ENCODE measurements at regions not wholly inside any gene's neighbourhood (a gene's known extent, or its start where the extent isn't known, plus 50 kb on each side); places are given as distances from the start of the nearest gene placed in this dataset.
"Not testable (repeated sequence)": the region's sequence is repeated elsewhere in the genome, so short reads cannot be mapped to it uniquely, and the experiment has no call there.

DNA sequence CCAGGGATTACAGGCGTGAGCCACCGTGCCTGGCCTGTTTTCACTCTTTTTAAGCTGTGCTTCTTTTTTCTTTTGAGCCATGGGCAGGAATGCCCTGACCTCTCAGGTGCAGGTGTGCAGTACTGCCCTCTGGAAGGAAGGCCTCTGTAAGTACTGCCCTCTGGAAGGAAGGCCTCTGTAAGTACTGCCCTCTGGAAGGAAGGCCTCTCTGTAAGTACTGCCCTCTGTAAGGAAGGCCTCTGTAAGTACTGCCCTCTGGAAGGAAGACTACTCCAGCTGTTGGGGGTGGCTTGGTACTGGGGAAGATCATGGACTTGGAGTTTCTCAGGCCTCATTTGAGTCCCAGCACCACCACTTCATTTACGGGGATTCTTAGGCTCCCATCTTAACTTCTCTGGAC, 248.5 kb upstream of the ID2 start:
- DNase-seq (ENCODE audit: low read depth in 2 of 2) = no peak

DNA sequence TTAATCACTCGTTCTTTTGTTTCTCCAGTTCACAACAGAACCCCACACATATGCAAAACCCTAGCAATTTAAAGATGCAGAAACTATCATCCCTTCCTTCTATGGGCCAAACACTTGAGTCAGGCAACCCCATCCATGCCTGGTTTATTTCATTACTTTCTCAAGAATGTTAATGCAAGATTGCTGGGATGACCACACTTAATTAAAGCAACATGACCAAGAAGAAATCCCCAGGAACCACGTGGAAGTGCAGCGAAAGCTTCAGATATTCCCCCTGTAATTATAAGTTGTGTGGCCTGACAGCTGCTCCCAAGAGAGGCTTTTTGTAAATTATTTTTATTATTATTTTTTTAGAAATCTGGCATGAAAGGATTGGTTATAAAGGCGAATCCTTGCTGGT, 246.2 kb upstream of the ID2 start:
- no peak for DNase-seq (ENCODE audit: low read depth in 2 of 2)

DNA sequence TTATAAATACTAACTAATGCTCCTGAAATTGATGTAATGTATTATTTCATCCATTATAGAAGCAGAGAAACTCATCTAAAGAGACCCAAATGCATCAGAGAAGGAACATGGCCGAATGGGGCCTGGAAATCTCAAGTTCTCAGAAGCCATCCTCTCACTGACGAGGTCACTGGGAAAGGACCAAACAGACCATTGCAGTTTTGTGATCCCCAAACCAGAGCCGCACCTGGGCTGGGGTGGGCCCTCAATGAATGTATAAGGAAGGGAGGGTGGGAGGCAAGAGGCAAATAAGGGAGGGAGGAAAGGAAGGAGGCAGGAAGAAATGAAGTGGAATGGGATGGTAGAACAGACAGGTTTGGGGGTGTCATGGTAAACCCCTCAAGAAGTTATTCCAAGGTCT, 245.3 kb upstream of the ID2 start:
- no peak for DNase-seq (ENCODE audit: low read depth in 2 of 2)

DNA sequence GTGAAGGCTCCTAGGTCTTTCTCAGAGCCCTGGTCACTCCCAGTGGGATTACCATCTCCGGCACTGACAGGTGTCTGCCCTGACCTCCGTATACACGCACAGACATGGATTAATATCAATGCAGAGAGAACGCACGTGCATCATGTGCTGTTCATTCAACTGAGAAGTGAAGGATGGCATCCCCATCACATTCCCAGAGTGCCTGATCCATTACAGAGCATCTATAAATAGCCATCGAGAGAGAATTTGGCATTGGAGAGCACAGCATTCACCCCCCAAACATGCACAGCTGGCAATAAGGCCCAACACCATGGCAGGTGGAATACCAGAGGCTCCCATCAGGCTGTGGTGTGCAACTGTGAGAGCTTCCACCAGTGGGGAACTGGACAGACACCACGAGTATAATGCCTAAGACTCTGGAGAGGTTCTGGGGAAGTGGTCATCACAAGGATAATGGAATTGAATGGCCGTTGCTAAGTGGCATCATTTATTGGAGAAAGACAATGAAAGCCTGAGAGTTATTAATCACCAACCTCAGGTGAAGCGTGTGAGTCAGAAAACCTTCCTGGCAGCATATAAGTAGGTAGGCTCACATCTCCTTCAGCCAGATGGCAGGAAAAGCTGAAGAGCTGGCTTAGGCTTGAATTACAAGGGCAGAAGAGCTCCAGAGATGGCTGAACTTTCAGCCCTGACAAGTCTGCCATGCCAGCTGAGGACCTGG, 244.5 kb upstream of the ID2 start:
- DNase-seq (ENCODE audit: low read depth in 2 of 2) = no peak

DNA sequence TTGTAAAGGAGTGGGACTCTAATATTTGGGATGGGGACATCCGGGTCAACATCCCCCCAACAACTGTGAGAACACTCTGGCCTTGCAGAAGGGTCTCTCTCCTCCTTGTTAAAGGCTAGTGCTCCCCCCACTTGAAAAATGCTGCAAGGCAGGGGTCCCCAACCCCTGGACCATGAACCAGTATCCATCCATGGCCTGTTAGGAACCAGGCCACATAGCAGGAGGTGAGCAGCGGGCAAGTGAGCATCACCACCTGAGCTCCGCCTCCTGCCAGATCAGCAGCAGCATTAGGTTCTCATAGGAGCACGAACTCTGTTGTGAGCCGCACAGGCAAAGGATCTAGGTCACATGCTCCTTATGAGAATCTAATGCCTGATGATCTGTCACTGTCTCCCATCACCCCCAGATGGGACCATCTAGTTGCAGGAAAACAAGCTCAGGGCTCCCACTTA, 243.9 kb upstream of the ID2 start:
- DNase-seq (ENCODE audit: low read depth in 2 of 2) = no peak

DNA sequence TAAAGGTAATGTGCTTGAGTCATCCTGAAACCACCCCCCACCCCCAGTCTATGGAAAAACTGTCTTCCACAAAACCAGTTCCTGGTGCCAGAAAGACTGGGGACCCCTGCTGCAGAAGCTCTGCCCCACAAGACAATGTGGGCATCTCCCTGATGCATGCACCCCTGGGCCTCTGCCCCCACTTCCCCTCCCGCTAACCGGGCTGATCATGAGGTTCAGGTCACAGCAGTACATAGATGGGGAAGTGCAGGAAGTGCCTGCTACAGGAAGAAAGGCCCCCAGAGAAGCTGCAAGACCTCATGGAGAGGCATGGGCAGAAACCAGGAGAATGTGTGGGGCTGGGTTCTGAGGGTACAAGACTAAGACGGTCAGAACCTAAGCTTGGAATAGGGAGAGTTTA, 243.4 kb upstream of the ID2 start:
- DNase-seq (ENCODE audit: low read depth in 2 of 2) = no peak

DNA sequence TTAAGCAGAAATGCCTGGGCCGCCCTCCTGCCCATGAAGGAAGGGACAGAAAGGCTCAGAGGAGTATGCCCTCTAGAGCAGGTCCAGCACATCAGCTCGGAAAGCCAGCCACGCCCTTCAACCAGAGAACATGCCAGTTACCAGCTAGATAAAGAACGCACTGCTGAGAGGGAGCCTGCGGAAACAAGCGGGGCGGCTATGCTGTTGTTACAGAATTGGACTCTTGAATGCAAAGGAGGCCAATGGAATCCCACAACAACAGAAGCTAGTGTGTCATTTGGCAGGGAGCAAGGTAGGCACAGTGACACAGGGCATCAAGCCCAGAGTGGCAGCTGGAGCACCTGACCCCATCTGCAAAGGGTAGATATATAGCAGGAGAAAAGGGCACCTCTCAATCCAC, 242.9 kb upstream of the ID2 start:
- no peak for DNase-seq (ENCODE audit: low read depth in 2 of 2)

DNA sequence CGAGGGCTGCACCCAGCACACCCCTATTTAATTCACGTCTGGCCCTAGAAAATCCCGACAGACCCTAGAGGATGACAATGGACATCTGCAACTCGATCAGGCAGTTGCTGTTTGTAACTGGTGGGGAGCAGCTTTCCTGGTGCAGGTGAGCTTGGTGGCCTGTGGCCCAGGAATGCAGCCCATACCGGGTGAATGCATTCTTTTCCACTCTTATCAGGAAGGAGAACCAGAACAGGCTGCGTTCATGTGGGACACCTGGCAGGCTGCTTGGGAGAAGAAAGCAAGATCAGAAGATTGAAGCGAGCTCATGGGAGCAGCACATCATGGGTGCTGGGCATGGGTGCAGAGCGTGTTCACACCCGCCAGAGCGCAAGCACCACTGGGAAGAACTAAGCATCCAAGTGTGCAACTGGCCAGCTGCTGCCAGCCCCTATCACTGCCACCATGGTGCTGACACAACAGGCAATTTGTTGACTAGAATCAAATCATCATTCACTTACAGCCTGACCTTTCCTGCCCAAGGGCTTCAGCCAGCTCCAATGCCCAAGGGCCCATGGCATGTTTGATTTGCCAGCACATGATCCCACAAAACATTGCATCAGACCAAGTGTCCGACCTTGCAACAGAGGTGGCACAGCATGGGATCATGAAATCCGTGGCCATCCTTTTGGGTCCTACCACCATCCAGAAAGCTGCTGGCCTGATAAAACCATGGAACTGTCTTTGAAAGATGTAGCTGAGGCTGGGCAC, 241.7 kb upstream of the ID2 start:
- DNase-seq (ENCODE audit: low read depth in 2 of 2) = no peak

DNA sequence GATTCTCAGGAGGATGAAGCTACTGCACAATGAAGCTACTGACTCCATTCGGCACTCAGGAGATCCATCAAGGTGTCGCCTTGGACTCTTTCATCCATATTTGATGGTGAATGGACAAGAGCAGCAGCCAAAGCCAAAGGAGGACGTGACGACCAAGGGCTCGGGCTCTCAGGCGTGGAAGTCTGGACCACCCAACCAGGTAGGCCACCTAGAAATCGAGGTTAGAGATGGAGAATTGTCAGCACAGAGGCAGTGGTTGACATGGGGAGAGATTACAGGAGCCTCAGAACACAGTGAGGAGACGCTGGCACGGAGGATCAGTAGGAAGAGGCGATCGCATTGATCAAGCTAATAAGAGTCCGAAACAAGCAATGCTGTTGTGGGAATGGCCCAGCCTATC, 240.5 kb upstream of the ID2 start:
- DNase-seq (ENCODE audit: low read depth in 2 of 2) = no peak

DNA sequence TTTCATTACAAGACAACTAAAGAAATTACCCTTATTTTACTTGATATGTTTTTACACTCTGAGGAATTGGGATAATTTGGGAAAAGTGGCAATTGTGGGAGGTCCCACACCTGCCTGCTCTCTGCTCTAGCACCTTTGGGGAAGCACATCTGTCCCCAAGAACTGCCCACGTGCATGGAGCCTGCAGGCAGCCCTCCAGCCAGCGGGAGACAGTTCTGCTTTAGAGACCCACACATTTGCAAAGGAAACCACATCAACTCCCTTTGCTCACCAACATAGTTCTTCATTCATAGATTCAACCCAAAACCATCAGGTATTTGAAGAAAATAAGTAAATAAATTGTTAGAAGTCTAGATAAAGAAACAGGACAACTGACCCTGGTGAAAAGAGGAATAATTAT, 239.9 kb upstream of the ID2 start:
- DNase-seq (ENCODE audit: low read depth in 2 of 2) = no peak

DNA sequence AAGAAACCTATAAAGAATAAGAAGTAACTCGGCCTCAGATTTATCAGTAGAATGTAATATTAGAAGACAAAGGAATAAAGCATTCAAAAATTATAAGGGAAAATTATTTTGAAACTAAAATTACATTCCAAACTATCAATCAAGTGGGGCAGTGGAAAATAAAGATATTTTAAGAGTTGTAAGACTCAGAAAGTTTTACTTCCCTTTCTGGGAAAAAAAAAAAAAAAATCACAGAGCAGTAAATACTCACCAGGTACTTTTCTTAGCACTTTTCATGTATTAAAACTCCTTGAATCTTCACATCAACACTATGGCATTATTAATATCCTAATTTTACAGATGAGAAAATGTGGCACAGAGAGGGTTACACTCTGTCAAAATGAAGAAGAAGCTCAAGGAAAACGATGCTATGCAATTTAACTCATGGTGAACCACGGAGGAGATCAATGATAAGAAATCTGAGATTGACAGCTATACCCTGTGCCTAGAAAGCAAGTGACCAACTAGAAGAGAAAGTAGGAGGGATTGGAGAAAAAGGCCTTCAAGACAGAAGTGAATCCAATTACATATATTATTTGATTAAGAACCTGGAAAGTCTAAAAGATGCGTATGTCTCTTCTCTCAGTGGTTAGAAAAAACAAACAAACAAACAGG, 238.9 kb upstream of the ID2 start:
- DNase-seq (ENCODE audit: low read depth in 2 of 2) = no peak

DNA sequence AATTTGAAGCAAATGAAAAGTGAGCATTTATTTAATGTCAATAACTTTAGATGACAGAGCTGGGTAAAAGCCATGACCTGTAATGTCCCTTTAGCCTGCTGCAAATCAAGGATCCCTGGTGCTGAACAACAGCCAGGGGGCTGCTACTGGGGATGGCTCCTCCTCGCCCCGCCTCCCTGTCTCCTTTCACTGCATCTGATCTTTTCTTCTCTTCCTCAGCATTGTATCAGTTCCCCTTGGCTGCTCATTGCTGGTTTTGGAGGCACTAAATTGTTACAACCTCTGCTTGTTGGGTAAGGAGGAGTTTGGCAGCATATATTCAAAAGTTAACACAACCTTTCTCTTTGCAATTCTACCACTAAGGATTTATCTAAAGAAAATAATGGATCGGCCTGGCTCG, 236.3 kb upstream of the ID2 start:
- DNase-seq (ENCODE audit: low read depth in 2 of 2) = no peak

DNA sequence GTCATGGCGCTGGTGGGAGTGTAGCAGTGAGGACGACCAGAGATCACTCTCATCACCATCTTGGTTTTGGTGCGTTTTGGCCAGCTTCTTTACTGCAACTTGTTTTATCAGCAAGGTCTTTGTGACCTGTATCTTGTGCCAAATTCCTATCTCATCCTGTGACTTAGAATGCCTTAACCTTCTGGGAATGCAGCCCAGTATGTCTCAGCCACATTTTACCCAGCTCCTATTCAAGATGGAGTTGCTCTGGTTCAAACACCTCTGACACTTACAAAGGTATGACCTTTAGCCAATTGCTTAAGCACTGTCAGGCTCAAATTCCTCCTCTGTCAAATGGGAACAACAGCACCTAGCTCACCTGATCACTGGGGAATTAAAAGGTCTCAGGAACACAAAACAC, 235.1 kb upstream of the ID2 start:
- DNase-seq (ENCODE audit: low read depth in 2 of 2) = not testable (repeated sequence)

DNA sequence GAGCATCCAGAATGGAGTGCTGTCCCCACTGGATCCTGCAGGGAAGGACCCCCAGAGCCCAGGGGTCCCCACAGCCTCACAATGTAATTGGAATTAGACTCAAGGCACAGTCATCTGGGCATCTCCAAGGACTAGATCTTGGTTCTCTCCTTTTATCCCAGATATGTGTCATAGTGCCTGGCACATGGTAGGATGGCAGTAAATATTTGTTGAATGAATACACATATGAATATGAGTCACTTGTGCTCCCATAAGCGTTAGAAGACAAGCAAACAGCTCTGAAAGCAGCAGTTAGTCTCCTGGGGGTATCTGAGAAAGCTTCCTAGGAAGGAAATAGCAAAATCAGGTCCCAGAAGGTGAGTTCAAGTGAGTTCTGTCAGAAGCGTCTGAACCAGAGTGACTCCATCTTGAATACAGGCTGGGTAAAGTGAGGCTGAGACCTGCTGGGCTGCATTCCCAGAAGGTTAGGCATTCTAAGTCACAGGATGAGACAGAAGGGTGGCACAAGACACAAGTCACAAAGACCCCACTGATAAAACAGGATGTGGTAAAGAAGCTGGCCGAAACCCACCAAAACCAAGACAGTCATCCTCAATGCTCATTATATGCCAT, 234.1 kb upstream of the ID2 start:
- DNase-seq (ENCODE audit: low read depth in 2 of 2) = no peak

DNA sequence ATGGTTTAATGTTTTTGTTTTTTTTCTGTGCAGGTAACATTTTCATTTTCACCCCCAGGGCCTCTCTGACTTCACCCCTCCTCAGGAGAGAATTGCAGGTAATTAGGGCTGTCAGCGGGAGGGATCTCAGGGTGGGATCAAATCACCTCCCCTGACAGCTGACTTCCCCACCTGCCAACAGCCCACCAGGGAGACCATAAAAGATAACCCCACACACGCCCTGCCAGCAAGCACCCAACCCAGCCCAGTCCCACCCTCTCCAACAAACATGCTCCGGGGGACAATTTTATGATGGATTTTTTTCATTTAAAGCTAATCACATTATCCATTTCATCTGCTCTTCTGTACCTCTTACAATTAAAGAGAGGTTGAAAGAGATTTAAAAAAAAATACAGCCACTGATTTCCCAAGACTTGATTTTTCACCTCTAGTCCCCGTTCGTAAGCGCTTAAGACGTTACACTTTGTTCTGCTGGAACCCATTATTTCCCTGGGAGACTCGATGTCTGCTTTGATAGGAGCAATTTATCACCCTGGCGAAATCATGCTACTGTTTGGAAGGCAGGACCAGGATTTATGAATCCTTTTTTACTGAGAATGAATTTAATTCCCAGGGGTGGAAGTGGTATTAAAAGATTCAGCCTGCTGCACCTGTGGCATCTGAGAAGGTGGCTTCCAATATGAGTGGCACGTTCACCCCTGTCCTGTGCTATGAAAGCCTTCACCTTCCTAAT, 232.9 kb upstream of the ID2 start:
- no peak for DNase-seq (ENCODE audit: low read depth in 2 of 2)

DNA sequence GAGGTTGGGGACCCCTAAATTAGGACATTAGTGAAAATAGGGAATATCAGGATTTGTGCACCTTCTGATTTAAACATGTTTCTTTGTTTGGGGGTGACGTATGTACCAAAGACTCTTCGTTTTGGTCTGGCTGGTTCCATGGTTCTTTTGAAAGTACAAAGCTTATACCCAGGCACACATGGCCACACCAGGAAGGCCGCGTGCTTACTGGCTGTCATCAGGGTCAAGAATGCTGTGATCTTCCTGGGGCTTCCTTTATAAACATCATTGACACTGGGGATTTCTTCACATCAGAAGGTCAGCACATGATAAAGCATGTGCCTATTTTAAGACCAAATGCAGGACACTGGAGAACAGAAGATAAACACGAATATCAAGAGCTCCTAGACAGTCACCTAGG, 230.6 kb upstream of the ID2 start:
- DNase-seq (ENCODE audit: low read depth in 2 of 2) = no peak

DNA sequence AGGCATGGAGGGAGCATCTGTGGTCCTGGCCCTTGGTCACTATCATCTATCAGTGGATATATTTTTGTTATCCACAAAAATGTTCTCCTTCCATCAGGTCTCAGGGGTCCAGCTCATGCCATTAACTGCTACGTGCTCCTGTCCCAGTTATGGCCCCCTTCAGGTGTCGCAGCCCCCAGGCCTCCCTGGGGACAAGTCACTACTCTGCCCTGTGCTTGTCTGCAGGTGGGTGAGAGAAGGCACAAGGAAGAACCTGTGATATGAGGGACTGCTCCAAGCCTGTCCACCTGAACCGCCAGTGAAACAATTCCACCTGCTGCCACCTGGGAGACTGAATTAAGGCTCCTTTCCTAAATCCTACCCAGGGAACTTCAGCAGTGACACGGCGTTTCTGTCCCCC, 229.6 kb upstream of the ID2 start:
- DNase-seq (ENCODE audit: low read depth in 2 of 2) = no peak

DNA sequence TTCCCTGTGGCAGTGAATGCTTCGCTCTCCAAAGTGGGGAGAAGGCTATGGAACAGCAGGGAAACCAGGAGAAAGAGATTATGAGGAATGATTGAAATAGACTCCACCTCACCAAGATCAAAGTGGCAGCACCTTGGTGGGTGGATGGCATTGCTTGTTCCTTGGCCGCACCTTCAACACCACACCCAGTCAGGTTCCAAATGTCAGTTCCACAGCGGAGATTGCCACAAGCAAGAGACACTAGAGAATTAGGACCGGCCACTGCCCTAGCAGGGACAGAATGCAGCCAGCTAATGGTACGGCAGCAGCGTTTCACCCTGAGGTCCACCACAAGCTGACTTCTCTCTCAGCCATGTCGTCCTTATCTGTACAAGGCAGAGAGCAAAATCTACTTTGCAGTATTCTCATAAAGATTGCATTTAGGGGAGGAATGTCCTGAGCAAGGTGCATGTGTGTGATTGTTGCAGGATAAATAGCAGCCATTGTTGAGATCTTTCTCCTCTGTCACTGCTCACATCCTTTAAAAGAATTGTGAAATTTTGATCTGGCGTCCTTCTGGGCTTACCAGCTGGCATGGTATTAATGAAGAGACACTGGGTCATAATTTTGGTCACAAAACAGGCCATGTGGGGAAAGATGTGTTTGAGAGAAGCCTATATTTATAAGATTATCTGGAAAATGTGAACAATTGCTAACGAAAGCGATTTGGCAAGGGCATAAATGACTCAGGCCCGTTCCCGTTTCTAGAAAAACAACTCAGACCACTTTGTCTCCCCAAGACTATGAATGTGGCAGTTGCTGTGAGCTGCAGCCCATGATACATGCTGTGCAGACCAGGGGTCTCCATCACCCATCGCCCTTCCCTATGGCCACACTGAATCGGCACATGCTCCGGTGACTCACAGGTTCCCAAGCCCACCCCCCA, 228.6 kb upstream of the ID2 start:
- no peak for DNase-seq (ENCODE audit: low read depth in 2 of 2)

DNA sequence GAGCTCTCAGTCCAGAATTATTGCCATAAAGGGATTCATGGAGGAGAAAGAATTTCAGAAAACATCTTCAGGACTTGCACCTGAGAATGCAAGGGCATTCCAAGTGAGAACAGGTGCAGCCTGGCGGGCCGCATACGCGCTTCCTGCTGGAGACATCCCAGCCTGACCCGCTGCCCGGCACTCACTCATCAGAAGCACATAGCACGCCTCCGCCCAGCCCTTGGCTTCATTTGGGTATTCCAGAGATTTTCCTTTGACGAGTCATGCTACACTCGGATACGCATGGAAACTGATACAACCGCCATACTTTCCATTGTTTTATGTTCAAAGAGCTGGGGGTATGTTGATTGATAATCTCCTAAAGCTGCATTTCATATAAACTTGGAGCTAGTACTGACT, 228.0 kb upstream of the ID2 start:
- DNase-seq (ENCODE audit: low read depth in 2 of 2) = no peak

DNA sequence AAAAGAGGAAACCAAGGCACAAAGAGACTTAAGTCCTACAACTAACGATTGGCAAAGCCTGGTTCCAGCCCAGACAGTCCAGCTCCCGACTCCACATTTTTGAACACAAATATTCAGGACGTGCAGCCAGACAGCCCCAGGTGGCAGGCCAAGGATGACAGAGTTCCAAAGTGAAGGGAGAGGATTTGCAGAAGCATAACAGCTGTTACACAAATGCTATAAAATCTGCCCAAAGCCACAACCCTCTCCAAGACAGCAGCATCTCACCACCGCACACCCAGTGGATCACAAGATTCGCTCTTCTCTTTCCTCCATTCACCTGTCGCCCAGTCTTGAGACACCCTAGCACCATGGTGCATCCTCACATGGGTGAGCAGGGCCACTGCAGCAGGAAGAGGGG, 227.1 kb upstream of the ID2 start:
- DNase-seq (ENCODE audit: low read depth in 2 of 2) = no peak
